NT2/D1 (cell line): ENCODE measurements at regions not wholly inside any gene's neighbourhood (a gene's known extent, or its start where the extent isn't known, plus 50 kb on each side); places are given as distances from the start of the nearest gene placed in this dataset.

Source experiments
- DNase-seq: peaks from one replicate; pipeline ENCODE4 v3.0.0-alpha.2; 2011; ENCODE audit warnings: low read depth, low spot score
- H3K27me3 ChIP-seq: 2 replicates; pipeline ENCODE4 v1.6.0; 2011; ENCODE audit warnings: mild to moderate bottlenecking; ENCODE audit not compliant: insufficient read length, insufficient read depth
- H3K36me3 ChIP-seq: 2 replicates; pipeline ENCODE4 v1.6.1; 2011; ENCODE audit warnings: mild to moderate bottlenecking, low read length, mixed read lengths; ENCODE audit not compliant: insufficient read depth, insufficient read length
- H3K4me1 ChIP-seq: 2 replicates; pipeline ENCODE4 v1.5.1; 2011; ENCODE audit not compliant: insufficient read depth, insufficient read length
- H3K4me3 ChIP-seq: 2 replicates; pipeline ENCODE4 v1.5.1; 2011; ENCODE audit warnings: low read depth; ENCODE audit not compliant: insufficient read length
- H3K9ac ChIP-seq: 2 replicates; pipeline ENCODE4 v1.6.0; 2011; ENCODE audit warnings: low read depth; ENCODE audit not compliant: insufficient read length
- H3K9me3 ChIP-seq: 2 replicates; pipeline ENCODE4 v1.5.1; 2011; ENCODE audit warnings: mild to moderate bottlenecking, low read length; ENCODE audit not compliant: insufficient read depth
- SUZ12 ChIP-seq: IDR thresholded peaks from 2 replicates; pipeline ENCODE4 v1.6.1; 2011; ENCODE audit not compliant: insufficient read length, insufficient read depth; ENCODE audit errors: extremely low read depth
- YY1 ChIP-seq: IDR thresholded peaks from 2 replicates; pipeline ENCODE4 v1.6.1; 2011; ENCODE audit not compliant: insufficient read length, insufficient read depth
- ZNF274 ChIP-seq: IDR thresholded peaks from 2 replicates; pipeline ENCODE4 v1.6.1; 2011; ENCODE audit warnings: mild to moderate bottlenecking, low read depth, low read length

DNA sequence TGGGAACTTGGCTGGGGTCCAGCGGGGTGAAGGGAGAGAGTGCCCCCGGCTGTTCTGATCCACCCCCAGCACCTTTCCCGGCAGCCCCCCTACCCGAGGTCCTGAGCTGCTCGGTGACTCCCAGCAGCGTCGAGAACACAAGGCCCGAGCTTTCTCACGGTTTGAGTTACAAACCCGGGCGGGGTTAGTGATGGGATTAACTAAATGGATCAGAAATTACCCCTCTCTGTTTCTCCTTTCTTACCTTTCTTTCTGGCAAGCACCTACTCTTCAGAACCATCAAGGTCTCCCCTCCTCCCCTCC lies 139.4 kb upstream of the GPC1 start:
- no peaks in the 10 kb centered on the region for H3K36me3 ChIP-seq
- no peaks in the 10 kb centered on the region for H3K27me3 ChIP-seq
- DNase-seq, result no peak
- H3K4me3 ChIP-seq, result no peak overlapping the region
- H3K9ac ChIP-seq, result no peak overlapping the region
- peaks cover 18% of the 10 kb centered on the region for H3K4me1 ChIP-seq
- no peaks in the 10 kb centered on the region for H3K9me3 ChIP-seq
- TF ChIP-seq ZNF274, result no peak
- no peak for TF ChIP-seq YY1
- TF ChIP-seq SUZ12, result no peak

DNA sequence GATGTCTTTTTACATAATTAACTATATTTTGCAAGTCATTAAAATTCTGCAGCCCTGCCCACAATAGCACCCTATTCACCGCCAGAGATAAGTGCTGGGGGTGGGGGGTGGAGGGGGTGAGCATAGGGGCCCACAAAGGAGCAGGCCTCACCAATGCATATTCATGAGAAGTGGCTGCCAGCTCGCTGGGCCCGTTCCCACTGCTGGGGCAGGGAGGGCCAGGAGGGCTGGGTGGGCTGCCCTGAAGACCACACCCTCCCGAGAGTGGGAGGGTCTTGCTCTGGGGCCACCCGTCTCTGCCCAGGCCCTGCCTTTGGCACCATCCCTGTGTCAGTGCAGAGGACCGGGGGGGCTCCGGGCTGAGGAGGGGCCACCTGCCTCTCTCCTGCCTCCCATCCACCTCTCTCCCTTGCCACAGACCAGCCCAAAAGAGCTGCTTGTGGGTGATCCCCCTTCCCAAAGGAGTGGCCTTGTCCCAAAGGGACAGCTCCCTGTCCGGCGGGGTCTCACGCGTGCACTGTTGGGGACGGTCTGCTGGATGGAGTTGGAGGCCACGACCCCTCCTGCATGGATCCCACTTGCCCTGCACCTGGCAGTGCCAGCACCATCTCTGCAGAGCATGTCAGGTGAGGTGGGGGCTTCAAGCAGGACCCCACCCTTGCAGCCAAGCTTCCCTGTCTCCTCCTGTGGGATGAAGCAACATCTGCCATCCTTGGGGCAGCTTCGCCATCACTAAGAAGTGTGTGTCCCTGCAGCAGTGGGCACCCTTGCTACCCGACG lies 138.8 kb upstream of the GPC1 start:
- H3K4me1 ChIP-seq, result peaks cover 18% of the 10 kb centered on the region
- DNase-seq, result no peak
- no peaks in the 10 kb centered on the region for H3K36me3 ChIP-seq
- peaks cover 3% of the 10 kb centered on the region for H3K27me3 ChIP-seq
- no peak overlapping the region for H3K9ac ChIP-seq
- TF ChIP-seq ZNF274 (no peak), SUZ12 (no peak), YY1 (no peak)
- no peak overlapping the region for H3K4me3 ChIP-seq
- no peaks in the 10 kb centered on the region for H3K9me3 ChIP-seq

DNA sequence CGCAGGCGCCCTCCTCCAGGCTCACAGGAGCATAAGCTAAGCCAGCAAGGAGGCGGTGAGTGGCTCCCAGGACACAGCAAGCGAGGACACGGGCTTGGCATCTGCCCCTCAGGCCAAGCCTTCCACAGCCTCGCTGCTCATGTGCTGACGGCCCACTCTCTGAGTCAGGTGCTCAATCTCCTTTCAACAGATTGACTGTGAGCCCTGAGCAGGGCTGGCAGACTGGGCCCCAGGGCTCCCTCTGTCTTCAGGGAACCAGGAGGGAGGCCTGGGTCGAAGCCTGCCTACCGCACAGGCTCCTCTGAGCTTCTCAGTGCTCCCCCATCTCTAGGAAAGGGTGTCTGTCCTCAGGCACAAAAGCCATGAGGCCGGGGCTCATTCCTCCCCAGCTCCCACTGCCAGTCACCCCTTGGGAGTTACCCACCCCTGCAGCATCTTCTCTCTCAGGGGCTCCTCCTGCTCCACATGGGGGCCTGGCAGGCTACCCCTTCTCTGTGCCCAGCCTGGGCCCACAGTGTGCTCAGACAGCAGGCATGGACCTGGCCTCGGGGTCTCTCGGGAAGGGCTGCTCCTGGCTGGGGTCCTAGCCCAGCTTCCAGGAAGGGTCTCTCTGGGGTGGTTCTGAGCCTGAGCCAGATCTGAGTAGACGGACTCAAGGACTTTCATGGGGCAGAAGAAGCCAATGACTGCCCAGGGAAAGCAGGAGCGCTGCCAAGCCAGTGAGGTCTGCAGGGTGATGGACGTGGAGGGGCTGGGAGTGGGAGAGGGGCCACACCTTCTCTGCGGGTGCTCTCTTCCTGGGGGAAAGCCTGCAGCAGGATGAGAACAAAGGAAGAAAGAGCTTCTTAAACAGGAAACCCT lies 138.0 kb upstream of the GPC1 start:
- peaks cover 3% of the 10 kb centered on the region for H3K27me3 ChIP-seq
- H3K9ac ChIP-seq, result no peak overlapping the region
- no peak for DNase-seq

DNA sequence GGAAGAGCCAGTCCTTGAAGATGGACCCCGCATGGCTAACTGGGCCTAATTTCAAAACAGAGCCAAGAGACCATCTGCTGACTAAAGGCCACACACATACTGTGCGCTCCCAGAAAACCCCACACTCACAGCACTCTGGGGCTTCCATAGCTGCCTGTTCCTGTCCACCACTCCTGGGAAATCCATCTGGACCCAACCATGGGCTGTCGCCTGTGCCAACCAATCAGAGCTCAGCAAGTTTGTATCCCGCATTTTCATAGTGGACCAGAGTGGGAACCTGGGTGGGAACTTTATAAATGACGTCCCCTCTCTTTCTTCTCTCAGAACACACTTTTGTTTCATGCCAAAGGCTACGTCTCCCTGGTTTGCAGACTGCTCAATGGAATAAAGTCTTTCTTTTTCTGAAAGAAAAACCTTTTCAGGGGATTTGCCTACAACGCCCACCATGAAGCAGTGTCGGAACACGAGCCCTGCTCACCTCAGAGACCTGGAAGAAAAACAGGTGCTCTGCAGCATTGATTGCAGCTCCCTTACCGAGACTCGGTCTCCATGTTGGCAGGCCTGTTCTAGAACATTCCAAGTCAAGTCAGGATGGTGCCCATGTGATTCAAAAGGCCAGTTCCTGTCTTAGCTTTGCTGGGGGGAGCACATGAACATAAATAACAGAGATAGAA lies 137.2 kb upstream of the GPC1 start:
- Histone ChIP-seq H3K9me3 (no peaks in the 10 kb centered on the region), H3K9ac (no peak overlapping the region), H3K27me3 (peaks cover 3% of the 10 kb centered on the region), H3K36me3 (no peaks in the 10 kb centered on the region), H3K4me3 (no peak overlapping the region), H3K4me1 (peaks cover 8% of the 10 kb centered on the region)
- no peak for DNase-seq
- TF ChIP-seq SUZ12 (no peak), YY1 (no peak), ZNF274 (no peak)

More for the DNA sequence above, 138.0 kb upstream of the GPC1 start:
- Histone ChIP-seq H3K9me3 (no peaks in the 10 kb centered on the region), H3K4me1 (peaks cover 13% of the 10 kb centered on the region), H3K36me3 (no peaks in the 10 kb centered on the region), H3K4me3 (no peak overlapping the region)
- no peak for TF ChIP-seq SUZ12
- no peak for TF ChIP-seq YY1
- no peak for TF ChIP-seq ZNF274

- peaks cover 3% of the 10 kb centered on the region for H3K27me3 ChIP-seq
- no peak overlapping the region for H3K4me3 ChIP-seq
- no peak for DNase-seq
- peaks cover 4% of the 10 kb centered on the region for H3K4me1 ChIP-seq
- H3K9ac ChIP-seq, result no peak overlapping the region
- no peaks in the 10 kb centered on the region for H3K9me3 ChIP-seq
- TF ChIP-seq YY1, result no peak
- no peak for TF ChIP-seq SUZ12
- TF ChIP-seq ZNF274, result no peak
- H3K36me3 ChIP-seq, result no peaks in the 10 kb centered on the region
Observed at GRCh38 chr2:240298803-240299709, 136.4 kb upstream of the GPC1 start.

DNA sequence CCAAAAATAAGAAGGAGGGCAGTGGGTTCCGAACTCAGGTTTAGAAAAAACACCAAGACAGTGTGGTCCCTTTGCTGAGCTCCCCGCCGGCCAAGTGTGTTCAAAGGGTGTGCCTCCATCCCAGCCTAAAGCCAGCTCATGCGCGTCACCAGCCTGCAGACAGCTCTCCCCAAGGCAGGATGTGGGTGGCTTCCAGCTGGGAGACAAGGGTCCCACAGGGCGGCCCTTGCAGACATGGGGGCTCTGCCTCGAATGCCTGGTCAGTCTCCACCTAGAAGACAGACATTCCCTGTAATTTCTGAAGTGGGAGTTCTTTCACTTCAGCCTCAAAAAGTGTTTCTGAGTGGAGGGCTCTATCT lies 135.8 kb upstream of the GPC1 start:
- no peak overlapping the region for H3K9ac ChIP-seq
- no peaks in the 10 kb centered on the region for H3K9me3 ChIP-seq
- DNase-seq, result no peak
- H3K27me3 ChIP-seq, result peaks cover 3% of the 10 kb centered on the region
- no peaks in the 10 kb centered on the region for H3K36me3 ChIP-seq
- no peak overlapping the region for H3K4me3 ChIP-seq
- no peak for TF ChIP-seq YY1
- no peak for TF ChIP-seq ZNF274
- TF ChIP-seq SUZ12, result no peak
- H3K4me1 ChIP-seq, result peaks cover 2% of the 10 kb centered on the region
